Stimulated activated CD4-positive, alpha-beta T cell treated with anti-CD3 and anti-CD28 coated beads, Interleukin-4, amount 100 ng/mL, for 1 hour (primary cell): ENCODE measurements at regions not wholly inside any gene's neighbourhood (a gene's known extent, or its start where the extent isn't known, plus 50 kb on each side); places are given as distances from the start of the nearest gene placed in this dataset.
"Not testable (repeated sequence)": the region's sequence is repeated elsewhere in the genome, so short reads cannot be mapped to it uniquely, and the experiment has no call there.

Experiments
- DNase-seq: peaks from one replicate; pipeline ENCODE4 v3.0.0-alpha.2; 2020

- no peak for DNase-seq
These were observed 581.5 kb downstream of the TBL1XR1 start for GRCh38 chr3:176615826-176616225.

- no peak for DNase-seq
These were observed 585.6 kb downstream of the TBL1XR1 start for GRCh38 chr3:176611703-176612102.

- DNase-seq: no peak
These were observed 587.9 kb downstream of the TBL1XR1 start for GRCh38 chr3:176609361-176609760.

- not testable (repeated sequence) for DNase-seq
These were observed 591.7 kb downstream of the TBL1XR1 start for GRCh38 chr3:176605553-176605952.

GRCh38 chr3:176595307-176595706 lies 602.0 kb downstream of the TBL1XR1 start:
- DNase-seq: no peak

GRCh38 chr3:176590722-176591121 lies 606.6 kb downstream of the TBL1XR1 start:
- no peak for DNase-seq

- no peak for DNase-seq
These were observed 610.2 kb downstream of the TBL1XR1 start for GRCh38 chr3:176587089-176587488.

GRCh38 chr3:176584413-176585176 lies 612.7 kb downstream of the TBL1XR1 start:
- DNase-seq: no peak

- no peak for DNase-seq
These were observed 613.3 kb downstream of the TBL1XR1 start for GRCh38 chr3:176583956-176584355.

- no peak for DNase-seq
These were observed 615.7 kb downstream of the TBL1XR1 start for GRCh38 chr3:176581589-176581988.

GRCh38 chr3:176579711-176580185 lies 617.5 kb downstream of the TBL1XR1 start:
- no peak for DNase-seq

- no peak for DNase-seq
These were observed 619.0 kb downstream of the TBL1XR1 start for GRCh38 chr3:176578316-176578715.

GRCh38 chr3:176577447-176577846 lies 619.8 kb downstream of the TBL1XR1 start:
- no peak for DNase-seq

GRCh38 chr3:176574786-176575185 lies 622.5 kb downstream of the TBL1XR1 start:
- no peak for DNase-seq

GRCh38 chr3:176571926-176572325 lies 625.4 kb downstream of the TBL1XR1 start:
- no peak for DNase-seq

GRCh38 chr3:176570992-176571391 lies 626.3 kb downstream of the TBL1XR1 start:
- DNase-seq: no peak

- no peak for DNase-seq
These were observed 629.1 kb downstream of the TBL1XR1 start for GRCh38 chr3:176568189-176568588.

- DNase-seq: no peak
These were observed 630.5 kb downstream of the TBL1XR1 start for GRCh38 chr3:176566757-176567156.

- no peak for DNase-seq
These were observed 635.0 kb downstream of the TBL1XR1 start for GRCh38 chr3:176562331-176562730.

GRCh38 chr3:176561826-176562225 lies 635.5 kb downstream of the TBL1XR1 start:
- no peak for DNase-seq

- DNase-seq: no peak
These were observed 642.3 kb downstream of the TBL1XR1 start for GRCh38 chr3:176554791-176555654.

- no peak for DNase-seq
These were observed 643.0 kb downstream of the TBL1XR1 start for GRCh38 chr3:176554264-176554663.

- no peak for DNase-seq
These were observed 670.3 kb downstream of the TBL1XR1 start for GRCh38 chr3:176526942-176527341.

GRCh38 chr3:176526225-176526624 lies 671.1 kb downstream of the TBL1XR1 start:
- no peak for DNase-seq
